ENCODE measurements at regions not wholly inside any gene's neighbourhood (a gene's known extent, or its start where the extent isn't known, plus 50 kb on each side); places are given as distances from the start of the nearest gene placed in this dataset.

DNA sequence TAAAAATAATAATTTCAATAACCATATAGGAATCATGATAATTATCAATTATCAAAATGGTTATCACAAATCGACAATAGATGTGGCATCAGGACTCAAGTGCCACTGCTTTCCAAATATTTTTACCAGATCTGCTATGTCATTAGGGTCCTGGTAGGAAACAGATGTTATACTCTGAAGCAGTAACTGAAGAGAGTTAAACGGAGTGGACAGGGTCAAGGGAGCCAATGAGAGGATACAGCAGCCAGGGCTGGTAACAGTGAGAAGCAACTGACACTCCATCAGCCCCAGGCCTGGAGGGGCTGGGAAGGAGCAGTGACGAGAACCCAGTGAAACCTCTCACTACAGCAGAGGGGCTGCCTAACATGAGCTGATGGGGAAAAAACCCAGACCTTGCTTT is 322.4 kb downstream of the NPR3 start:
- H3K9me3 ChIP-seq (ENCODE audit: control insufficient read depth in 2 of 2, low read length in 2 of 2): no peaks in the 10 kb centered on the region

DNA sequence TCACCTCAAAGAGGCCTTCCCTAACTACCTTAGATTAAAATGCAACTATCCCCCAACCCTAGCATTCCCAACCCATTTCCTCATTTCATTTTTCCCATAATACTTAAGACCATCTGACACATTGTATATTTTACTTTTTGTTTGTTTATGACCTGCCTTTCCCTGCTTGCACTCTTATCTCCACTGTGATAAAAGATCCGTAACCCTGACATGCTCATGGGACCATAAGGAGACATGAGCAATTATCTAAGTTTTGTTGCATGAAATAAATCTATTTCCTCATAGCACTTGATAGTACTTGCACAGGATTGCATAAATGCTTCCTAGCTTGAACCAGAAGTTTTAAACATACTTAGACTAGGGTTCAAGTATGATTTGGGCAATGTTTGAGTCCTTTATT is 323.7 kb downstream of the NPR3 start:
- no peaks in the 10 kb centered on the region for H3K27me3 ChIP-seq (ENCODE audit: control insufficient read depth in 1 of 2, insufficient read depth in 2 of 2, low read length in 2 of 2)

More for the DNA sequence above, 322.4 kb downstream of the NPR3 start:
- Histone ChIP-seq H3K27ac (ENCODE audit: low read length) (no peak overlapping the region), H3K4me3 (ENCODE audit: low read length in 2 of 2) (no peak overlapping the region), H3K36me3 (ENCODE audit: control insufficient read depth in 2 of 2, insufficient read depth in 2 of 2, low read length in 2 of 2) (no peaks in the 10 kb centered on the region), H3K9ac (ENCODE audit: low read length in 2 of 2) (no peak overlapping the region), H3K4me1 (ENCODE audit: control insufficient read depth, insufficient read depth, low read length) (no peaks in the 10 kb centered on the region), H3K27me3 (ENCODE audit: control insufficient read depth in 1 of 2, insufficient read depth in 2 of 2, low read length in 2 of 2) (no peaks in the 10 kb centered on the region)

DNA sequence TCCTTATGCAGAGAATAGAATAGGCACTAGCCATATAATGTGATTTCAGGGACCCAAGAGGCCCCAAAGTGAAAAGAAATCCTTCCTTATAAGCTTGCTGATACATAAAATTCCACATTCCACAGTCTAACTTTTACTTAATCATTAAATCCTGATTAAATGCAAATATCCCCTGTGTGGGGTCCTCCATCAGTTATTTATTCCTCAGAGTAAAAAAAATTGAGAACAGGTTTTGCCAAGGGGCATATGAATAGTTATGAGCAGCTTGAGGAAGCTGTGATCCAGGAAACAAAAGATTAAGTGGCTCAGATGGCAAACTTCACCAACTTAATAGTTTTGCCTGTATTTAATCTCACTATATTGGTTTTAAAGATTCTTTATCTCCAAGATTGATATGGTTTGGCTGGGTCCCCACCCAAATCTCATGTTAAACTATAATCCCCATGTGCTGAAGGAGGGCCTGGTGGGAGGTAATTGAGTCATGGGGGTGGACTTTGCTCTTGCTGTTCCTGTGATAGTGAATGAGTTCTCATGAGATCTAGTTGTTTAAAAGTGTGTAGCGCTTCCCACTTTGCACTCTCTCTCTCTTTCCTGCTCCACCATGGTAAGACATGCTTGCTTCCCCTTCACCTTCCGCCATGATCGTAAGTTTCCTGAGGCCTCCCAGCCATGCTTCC is 324.9 kb downstream of the NPR3 start:
- Histone ChIP-seq H3K27me3 (ENCODE audit: control insufficient read depth in 1 of 2, insufficient read depth in 2 of 2, low read length in 2 of 2) (no peaks in the 10 kb centered on the region), H3K4me3 (ENCODE audit: low read length in 2 of 2) (no peak overlapping the region), H3K9me3 (ENCODE audit: control insufficient read depth in 2 of 2, low read length in 2 of 2) (peaks cover 0 to 3% of the 10 kb centered on the region in 2 donors), H3K9ac (ENCODE audit: low read length in 2 of 2) (no peak overlapping the region), H3K27ac (ENCODE audit: low read length) (no peak overlapping the region), H3K36me3 (ENCODE audit: control insufficient read depth in 2 of 2, insufficient read depth in 2 of 2, low read length in 2 of 2) (no peaks in the 10 kb centered on the region), H3K4me1 (ENCODE audit: control insufficient read depth, insufficient read depth, low read length) (no peaks in the 10 kb centered on the region)

More for the DNA sequence above, 323.7 kb downstream of the NPR3 start:
- Histone ChIP-seq H3K9ac (ENCODE audit: low read length in 2 of 2) (no peak overlapping the region), H3K4me1 (ENCODE audit: control insufficient read depth, insufficient read depth, low read length) (no peaks in the 10 kb centered on the region), H3K36me3 (ENCODE audit: control insufficient read depth in 2 of 2, insufficient read depth in 2 of 2, low read length in 2 of 2) (no peaks in the 10 kb centered on the region), H3K9me3 (ENCODE audit: control insufficient read depth in 2 of 2, low read length in 2 of 2) (no peaks in the 10 kb centered on the region), H3K4me3 (ENCODE audit: low read length in 2 of 2) (no peak overlapping the region), H3K27ac (ENCODE audit: low read length) (no peak overlapping the region)

DNA sequence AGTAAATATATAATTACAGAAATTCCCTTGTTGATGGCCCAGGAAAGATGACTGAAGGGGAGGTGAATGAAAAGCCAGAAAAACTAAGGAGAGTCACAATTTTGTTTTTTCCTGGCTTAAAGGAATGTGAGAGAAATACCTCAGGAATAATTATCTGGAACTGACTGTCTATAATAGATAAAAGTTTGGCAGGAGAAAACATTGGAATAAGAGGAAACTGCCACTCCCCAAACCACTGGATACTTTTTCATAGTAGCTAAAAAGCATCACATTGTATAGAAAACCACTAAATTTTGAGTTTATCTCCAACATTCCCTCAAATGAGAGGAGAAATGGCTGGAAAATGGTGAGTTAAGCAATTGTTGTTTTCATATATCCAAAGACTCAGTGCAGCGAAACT is 326.0 kb downstream of the NPR3 start:
- peaks cover 0 to 11% of the 10 kb centered on the region in 2 donors for H3K9me3 ChIP-seq (ENCODE audit: control insufficient read depth in 2 of 2, low read length in 2 of 2)
- no peaks in the 10 kb centered on the region for H3K36me3 ChIP-seq (ENCODE audit: control insufficient read depth in 2 of 2, insufficient read depth in 2 of 2, low read length in 2 of 2)
- no peaks in the 10 kb centered on the region for H3K27me3 ChIP-seq (ENCODE audit: control insufficient read depth in 1 of 2, insufficient read depth in 2 of 2, low read length in 2 of 2)
- no peak overlapping the region for H3K4me3 ChIP-seq (ENCODE audit: low read length in 2 of 2)
- H3K9ac ChIP-seq (ENCODE audit: low read length in 2 of 2): no peak overlapping the region
- H3K4me1 ChIP-seq (ENCODE audit: control insufficient read depth, insufficient read depth, low read length): no peaks in the 10 kb centered on the region
- H3K27ac ChIP-seq (ENCODE audit: low read length): no peak overlapping the region

DNA sequence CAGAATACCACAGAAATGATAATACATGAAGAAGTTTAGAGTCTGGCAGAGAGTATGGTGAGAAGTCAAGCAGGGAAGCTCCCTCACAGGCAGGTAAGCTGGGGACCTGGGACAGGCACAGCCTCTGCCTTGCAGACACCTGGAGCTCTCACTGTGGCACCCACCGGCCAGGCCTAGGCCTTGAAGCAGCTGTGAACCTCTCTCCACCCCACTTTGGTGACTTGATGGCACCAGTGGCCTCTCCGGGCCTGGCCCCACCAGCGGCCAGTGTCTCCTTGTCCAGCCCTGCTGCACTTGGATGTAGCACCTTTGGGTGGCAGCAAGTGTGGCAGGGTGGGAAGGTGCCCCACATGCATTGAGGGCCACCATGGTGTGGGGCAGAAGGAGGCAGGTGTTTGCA is 330.5 kb downstream of the NPR3 start:
- H3K36me3 ChIP-seq (ENCODE audit: control insufficient read depth in 2 of 2, insufficient read depth in 2 of 2, low read length in 2 of 2): no peaks in the 10 kb centered on the region
- H3K9ac ChIP-seq (ENCODE audit: low read length in 2 of 2): no peak overlapping the region
- no peaks in the 10 kb centered on the region for H3K27me3 ChIP-seq (ENCODE audit: control insufficient read depth in 1 of 2, insufficient read depth in 2 of 2, low read length in 2 of 2)
- peaks cover 0 to 11% of the 10 kb centered on the region in 2 donors for H3K9me3 ChIP-seq (ENCODE audit: control insufficient read depth in 2 of 2, low read length in 2 of 2)
- H3K4me3 ChIP-seq (ENCODE audit: low read length in 2 of 2): no peak overlapping the region
- H3K27ac ChIP-seq (ENCODE audit: low read length): no peak overlapping the region
- H3K4me1 ChIP-seq (ENCODE audit: control insufficient read depth, insufficient read depth, low read length): no peaks in the 10 kb centered on the region

DNA sequence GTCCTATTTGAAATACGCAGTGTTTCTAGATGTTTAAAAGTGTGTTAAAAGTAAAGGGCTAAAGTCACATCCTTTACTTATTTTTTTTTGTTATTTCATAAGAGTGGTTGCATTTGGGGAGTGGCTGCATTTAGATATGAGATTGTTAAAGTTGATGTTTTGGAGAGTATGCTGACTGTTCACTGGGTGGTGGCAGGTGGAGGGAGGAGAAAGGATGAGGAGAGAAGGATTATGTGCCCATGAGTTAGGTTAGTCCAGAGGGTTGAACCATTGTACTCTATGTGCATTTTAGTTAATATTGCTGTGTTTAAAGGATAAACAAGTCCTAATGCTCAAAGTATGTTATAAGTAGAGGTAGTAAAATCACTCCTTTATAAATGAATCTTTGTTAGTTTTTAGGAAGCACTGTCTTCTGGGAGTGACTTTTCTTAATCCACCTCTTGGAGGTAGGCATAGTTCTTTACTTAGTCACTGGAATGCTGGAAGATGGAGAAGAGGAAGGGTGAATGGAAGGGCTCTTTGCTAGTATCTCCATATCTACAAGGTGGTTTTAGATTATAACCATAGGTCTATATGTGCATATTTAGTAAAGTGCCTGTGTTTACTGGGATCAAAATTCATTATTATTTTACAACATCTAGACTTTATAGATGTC is 332.3 kb downstream of the NPR3 start:
- no peak overlapping the region for H3K4me3 ChIP-seq (ENCODE audit: low read length in 2 of 2)
- no peaks in the 10 kb centered on the region for H3K4me1 ChIP-seq (ENCODE audit: control insufficient read depth, insufficient read depth, low read length)
- H3K9ac ChIP-seq (ENCODE audit: low read length in 2 of 2): no peak overlapping the region
- peaks cover 0 to 11% of the 10 kb centered on the region in 2 donors for H3K9me3 ChIP-seq (ENCODE audit: control insufficient read depth in 2 of 2, low read length in 2 of 2)
- no peak overlapping the region for H3K27ac ChIP-seq (ENCODE audit: low read length)
- no peaks in the 10 kb centered on the region for H3K36me3 ChIP-seq (ENCODE audit: control insufficient read depth in 2 of 2, insufficient read depth in 2 of 2, low read length in 2 of 2)
- H3K27me3 ChIP-seq (ENCODE audit: control insufficient read depth in 1 of 2, insufficient read depth in 2 of 2, low read length in 2 of 2): no peaks in the 10 kb centered on the region

DNA sequence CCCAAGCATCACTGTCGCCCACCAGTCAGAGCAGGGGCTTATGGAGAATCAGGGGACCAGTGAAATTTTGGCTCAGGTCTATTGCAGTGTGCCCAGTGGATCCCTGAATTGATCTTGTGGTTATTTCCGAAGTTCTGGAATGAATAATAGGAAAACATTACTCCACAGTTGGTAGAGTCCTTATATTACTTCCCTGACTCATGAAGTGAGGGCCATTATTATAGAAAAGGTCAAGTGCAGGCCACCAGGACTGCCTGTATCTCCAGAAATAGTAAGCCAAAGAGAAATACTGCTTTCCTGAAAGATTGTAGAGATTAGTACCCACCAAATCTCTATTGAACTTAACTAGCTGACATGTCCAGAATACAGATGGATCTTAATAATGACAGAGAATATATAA is 335.0 kb downstream of the NPR3 start:
- peaks cover 0 to 6% of the 10 kb centered on the region in 2 donors for H3K9me3 ChIP-seq (ENCODE audit: control insufficient read depth in 2 of 2, low read length in 2 of 2)
- H3K27ac ChIP-seq (ENCODE audit: low read length): no peak overlapping the region
- H3K36me3 ChIP-seq (ENCODE audit: control insufficient read depth in 2 of 2, insufficient read depth in 2 of 2, low read length in 2 of 2): no peaks in the 10 kb centered on the region
- H3K9ac ChIP-seq (ENCODE audit: low read length in 2 of 2): no peak overlapping the region
- H3K27me3 ChIP-seq (ENCODE audit: control insufficient read depth in 1 of 2, insufficient read depth in 2 of 2, low read length in 2 of 2): no peaks in the 10 kb centered on the region
- H3K4me3 ChIP-seq (ENCODE audit: low read length in 2 of 2): no peak overlapping the region
- H3K4me1 ChIP-seq (ENCODE audit: control insufficient read depth, insufficient read depth, low read length): no peaks in the 10 kb centered on the region

DNA sequence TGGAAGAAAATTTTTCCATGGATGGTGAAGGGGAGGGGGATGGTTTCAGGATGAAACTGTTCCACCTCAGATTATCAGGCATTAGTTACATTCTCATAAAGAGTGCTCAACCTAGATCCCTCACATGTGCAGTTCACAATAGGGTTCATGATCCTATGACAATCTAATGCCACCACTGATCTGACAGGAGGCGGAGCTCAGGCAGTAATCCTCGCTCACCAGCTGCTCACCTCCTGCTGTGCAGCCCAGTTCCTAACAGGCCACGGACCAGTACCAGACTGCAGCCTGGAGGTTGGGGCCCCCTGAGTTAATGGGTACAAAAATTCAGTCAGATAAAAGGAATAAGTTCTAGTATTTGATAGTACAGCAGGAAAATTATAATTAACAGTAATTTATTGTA is 337.2 kb downstream of the NPR3 start:
- Histone ChIP-seq H3K27me3 (ENCODE audit: control insufficient read depth in 1 of 2, insufficient read depth in 2 of 2, low read length in 2 of 2) (no peaks in the 10 kb centered on the region), H3K27ac (ENCODE audit: low read length) (no peak overlapping the region), H3K4me1 (ENCODE audit: control insufficient read depth, insufficient read depth, low read length) (no peaks in the 10 kb centered on the region), H3K4me3 (ENCODE audit: low read length in 2 of 2) (no peak overlapping the region), H3K9me3 (ENCODE audit: control insufficient read depth in 2 of 2, low read length in 2 of 2) (no peaks in the 10 kb centered on the region), H3K9ac (ENCODE audit: low read length in 2 of 2) (no peak overlapping the region), H3K36me3 (ENCODE audit: control insufficient read depth in 2 of 2, insufficient read depth in 2 of 2, low read length in 2 of 2) (no peaks in the 10 kb centered on the region)

DNA sequence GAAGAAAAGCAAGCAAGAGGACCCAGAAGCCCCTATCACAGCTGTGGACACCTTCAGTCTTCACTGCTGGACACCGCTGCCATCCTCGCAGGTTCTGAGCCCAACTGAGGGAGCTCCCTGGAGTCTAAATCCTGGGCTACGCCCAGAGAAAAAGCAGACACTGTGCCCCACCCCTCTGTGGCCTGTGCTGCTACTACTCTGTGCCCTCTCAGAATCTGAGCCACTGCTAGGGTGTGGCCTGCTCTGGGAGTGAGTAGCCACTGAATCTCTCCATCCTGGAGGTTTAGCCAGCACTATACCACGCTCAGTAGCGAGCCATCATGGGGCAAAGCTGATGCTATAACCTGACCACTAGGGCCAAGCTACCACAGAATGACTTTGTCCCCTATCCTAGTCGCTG is 338.2 kb downstream of the NPR3 start:
- Histone ChIP-seq H3K4me1 (ENCODE audit: control insufficient read depth, insufficient read depth, low read length) (no peaks in the 10 kb centered on the region), H3K27me3 (ENCODE audit: control insufficient read depth in 1 of 2, insufficient read depth in 2 of 2, low read length in 2 of 2) (no peaks in the 10 kb centered on the region), H3K9me3 (ENCODE audit: control insufficient read depth in 2 of 2, low read length in 2 of 2) (no peaks in the 10 kb centered on the region), H3K27ac (ENCODE audit: low read length) (no peak overlapping the region), H3K36me3 (ENCODE audit: control insufficient read depth in 2 of 2, insufficient read depth in 2 of 2, low read length in 2 of 2) (no peaks in the 10 kb centered on the region), H3K9ac (ENCODE audit: low read length in 2 of 2) (no peak overlapping the region), H3K4me3 (ENCODE audit: low read length in 2 of 2) (no peak overlapping the region)

DNA sequence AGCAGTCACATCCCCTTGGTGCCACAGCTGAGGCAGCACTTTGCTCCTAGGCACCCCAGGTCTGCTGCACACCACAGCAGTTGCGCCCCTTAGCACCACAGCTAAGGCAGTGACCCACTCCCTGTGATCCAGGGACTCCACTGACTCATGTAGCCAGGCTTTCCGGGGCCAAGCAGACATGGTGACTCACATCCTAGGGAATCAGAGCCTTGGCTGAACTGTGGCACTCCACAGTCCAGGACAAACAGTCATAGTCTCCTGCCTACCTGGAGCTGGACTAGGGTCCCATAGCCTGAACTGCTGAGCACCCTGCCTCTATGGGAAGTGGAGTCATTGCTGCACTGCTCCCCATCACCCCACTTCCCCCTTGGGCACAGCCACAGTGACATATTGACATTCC is 338.7 kb downstream of the NPR3 start:
- Histone ChIP-seq H3K4me3 (ENCODE audit: low read length in 2 of 2) (no peak overlapping the region), H3K9me3 (ENCODE audit: control insufficient read depth in 2 of 2, low read length in 2 of 2) (no peaks in the 10 kb centered on the region), H3K27ac (ENCODE audit: low read length) (no peak overlapping the region)

DNA sequence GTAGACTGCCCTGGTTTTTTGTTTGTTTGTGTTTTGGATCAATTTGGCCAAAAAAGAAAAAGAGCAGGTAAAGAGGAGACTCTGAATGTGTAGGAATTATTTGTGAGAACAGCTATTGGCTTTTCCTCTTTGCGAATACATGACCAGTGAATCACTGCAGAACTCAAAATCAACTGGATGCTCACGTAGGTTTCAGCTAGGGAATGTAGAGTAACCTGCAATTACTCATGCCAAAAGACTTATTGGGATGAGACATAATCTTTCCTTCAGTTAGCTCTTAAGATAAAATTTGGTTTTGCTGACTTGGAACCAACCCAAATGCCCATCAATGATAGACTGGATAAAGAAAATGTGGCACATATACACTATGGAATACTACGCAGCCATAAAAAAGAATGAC is 348.0 kb downstream of the NPR3 start:
- H3K27ac ChIP-seq (ENCODE audit: low read length): no peak overlapping the region
- no peak overlapping the region for H3K4me3 ChIP-seq (ENCODE audit: low read length in 2 of 2)
- no peak overlapping the region for H3K9ac ChIP-seq (ENCODE audit: low read length in 2 of 2)
- H3K27me3 ChIP-seq (ENCODE audit: control insufficient read depth in 1 of 2, insufficient read depth in 2 of 2, low read length in 2 of 2): no peaks in the 10 kb centered on the region
- no peaks in the 10 kb centered on the region for H3K36me3 ChIP-seq (ENCODE audit: control insufficient read depth in 2 of 2, insufficient read depth in 2 of 2, low read length in 2 of 2)
- H3K4me1 ChIP-seq (ENCODE audit: control insufficient read depth, insufficient read depth, low read length): no peaks in the 10 kb centered on the region
- peaks cover 0 to 6% of the 10 kb centered on the region in 2 donors for H3K9me3 ChIP-seq (ENCODE audit: control insufficient read depth in 2 of 2, low read length in 2 of 2)

More for the DNA sequence above, 338.7 kb downstream of the NPR3 start:
- H3K4me1 ChIP-seq (ENCODE audit: control insufficient read depth, insufficient read depth, low read length): no peaks in the 10 kb centered on the region
- no peak overlapping the region for H3K9ac ChIP-seq (ENCODE audit: low read length in 2 of 2)
- no peaks in the 10 kb centered on the region for H3K36me3 ChIP-seq (ENCODE audit: control insufficient read depth in 2 of 2, insufficient read depth in 2 of 2, low read length in 2 of 2)
- no peaks in the 10 kb centered on the region for H3K27me3 ChIP-seq (ENCODE audit: control insufficient read depth in 1 of 2, insufficient read depth in 2 of 2, low read length in 2 of 2)
